ENCODE measurements at regions not wholly inside any gene's neighbourhood (a gene's known extent, or its start where the extent isn't known, plus 50 kb on each side); places are given as distances from the start of the nearest gene placed in this dataset.

GRCh38 chr10:123377883-123378282, 223.7 kb downstream of the BUB3 start:
- ATAC-seq: no peak
- H3K4me3 Mint-ChIP-seq: no peak overlapping the region
- ChIA-PET POLR2A (no interaction called here), CTCF (interaction anchor here (1.1 kb wide), 1 partner anchor 249 kb away, joined by 3 read pairs; no protein-coding TSS in a partner anchor)
- intact Hi-C loops (cut with micrococcal nuclease): loop anchor here (5.0 kb wide), 1 partner anchor 246 kb away; no protein-coding TSS in a partner anchor
- peaks cover 6% of the 10 kb centered on the region for H3K27me3 Mint-ChIP-seq
- no peak for DNase-seq
- H3K4me1 Mint-ChIP-seq (ENCODE audit: low read depth): no peaks in the 10 kb centered on the region
- H3K9me3 Mint-ChIP-seq: no peaks in the 10 kb centered on the region
- no peak overlapping the region for H3K27ac Mint-ChIP-seq
- no peak for TF ChIP-seq CTCF (IDR thresholded peaks at IDR 0.05)
- no peaks in the 10 kb centered on the region for H3K36me3 Mint-ChIP-seq (ENCODE audit: low read depth)

DNA sequence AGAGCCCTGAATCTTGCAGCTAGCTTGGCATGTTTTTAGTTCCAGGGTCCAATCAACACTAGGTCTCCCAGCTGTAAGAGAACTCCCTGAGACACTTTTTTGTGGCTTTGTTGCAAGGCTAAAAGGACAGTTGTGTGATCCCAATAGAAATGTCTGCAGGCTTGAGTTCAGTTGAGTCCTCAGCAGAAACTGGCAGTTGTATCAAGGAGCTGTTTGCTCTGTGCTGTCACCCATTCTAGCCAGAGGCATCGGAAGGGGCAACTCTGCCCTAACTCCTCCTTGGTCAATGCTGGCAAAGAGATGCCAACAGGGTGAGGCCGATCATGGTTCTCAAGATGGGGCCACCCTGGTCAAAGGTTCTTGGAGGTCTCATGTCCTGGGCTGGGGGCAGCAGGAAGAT, 224.1 kb downstream of the BUB3 start:
- H3K9me3 Mint-ChIP-seq: no peaks in the 10 kb centered on the region
- ChIA-PET CTCF (interaction anchor here (1.1 kb wide), 2 partner anchors 11 to 249 kb away, joined by 3 read pairs; no protein-coding TSS in a partner anchor), POLR2A (no interaction called here)
- DNase-seq (no peak), ATAC-seq (no peak)
- no peaks in the 10 kb centered on the region for H3K36me3 Mint-ChIP-seq (ENCODE audit: low read depth)
- H3K4me1 Mint-ChIP-seq (ENCODE audit: low read depth): no peaks in the 10 kb centered on the region
- no peak for TF ChIP-seq CTCF (IDR thresholded peaks at IDR 0.05)
- intact Hi-C loops (cut with micrococcal nuclease): loop anchor here (5.0 kb wide), 1 partner anchor 246 kb away; no protein-coding TSS in a partner anchor
- H3K27ac Mint-ChIP-seq: no peak overlapping the region
- H3K4me3 Mint-ChIP-seq: no peak overlapping the region
- peaks cover 10% of the 10 kb centered on the region for H3K27me3 Mint-ChIP-seq

GRCh38 chr10:123379156-123379555, 225.0 kb downstream of the BUB3 start:
- ChIA-PET CTCF (interaction anchor here (1.1 to 2.8 kb wide), 2 partner anchors 10 to 245 kb away, joined by 3 to 12 read pairs; no protein-coding TSS in a partner anchor), POLR2A (no interaction called here)
- Mint-ChIP-seq H3K4me3 (no peak overlapping the region), H3K27me3 (peaks cover 11% of the 10 kb centered on the region), H3K4me1 (ENCODE audit: low read depth) (no peaks in the 10 kb centered on the region), H3K9me3 (no peaks in the 10 kb centered on the region), H3K27ac (no peak overlapping the region), H3K36me3 (ENCODE audit: low read depth) (no peaks in the 10 kb centered on the region)
- no peak for TF ChIP-seq CTCF (IDR thresholded peaks at IDR 0.05)
- ATAC-seq (no peak), DNase-seq (no peak)
- intact Hi-C loops (cut with micrococcal nuclease): loop anchor here (5.0 kb wide), 1 partner anchor 247 kb away; no protein-coding TSS in a partner anchor

- Mint-ChIP-seq H3K4me1 (ENCODE audit: low read depth) (no peaks in the 10 kb centered on the region), H3K36me3 (ENCODE audit: low read depth) (no peaks in the 10 kb centered on the region), H3K4me3 (no peak overlapping the region), H3K27ac (no peak overlapping the region), H3K27me3 (peaks cover 11% of the 10 kb centered on the region), H3K9me3 (peaks cover 2% of the 10 kb centered on the region)
- DNase-seq: no peak
- ATAC-seq: no peak
- CTCF ChIA-PET: interaction anchor here (0.6 to 2.8 kb wide), 6 partner anchors 59 to 734 kb away, joined by 3 to 12 read pairs (median 3); no protein-coding TSS in a partner anchor
- peak; percentile 27 for TF ChIP-seq CTCF (IDR thresholded peaks at IDR 0.05)
- POLR2A ChIA-PET: no interaction called here
- intact Hi-C loops (cut with micrococcal nuclease): loop anchor here (5.0 kb wide), 1 partner anchor 238 kb away; no protein-coding TSS in a partner anchor
Measured at GRCh38 chr10:123380491-123381085, 226.4 kb downstream of the BUB3 start.

DNA sequence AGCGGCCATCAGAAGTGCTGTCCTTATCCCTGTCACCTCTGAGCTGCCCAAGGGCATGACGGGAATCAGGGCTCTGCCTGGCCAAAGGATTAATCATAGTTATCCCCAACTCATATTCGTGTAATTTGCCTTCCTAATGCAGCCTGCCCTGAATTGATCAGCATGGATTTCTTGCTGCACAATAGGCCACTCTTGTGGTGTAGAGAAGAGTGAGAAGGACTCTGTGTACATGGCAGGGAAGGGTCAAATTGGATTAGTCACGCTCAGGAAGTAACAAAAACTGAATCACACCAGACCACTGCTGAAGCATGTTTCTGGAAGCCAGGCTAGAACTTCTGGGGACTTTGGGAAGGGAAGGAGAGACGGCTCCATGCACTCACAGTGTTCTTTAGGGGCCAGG, 227.0 kb downstream of the BUB3 start:
- Mint-ChIP-seq H3K4me3 (no peak overlapping the region), H3K27ac (no peak overlapping the region), H3K36me3 (ENCODE audit: low read depth) (no peaks in the 10 kb centered on the region), H3K27me3 (peaks cover 11% of the 10 kb centered on the region), H3K9me3 (peaks cover 6% of the 10 kb centered on the region), H3K4me1 (ENCODE audit: low read depth) (no peaks in the 10 kb centered on the region)
- ATAC-seq: no peak
- intact Hi-C loops (cut with micrococcal nuclease): loop anchor here (5.0 kb wide), 1 partner anchor 239 kb away; no protein-coding TSS in a partner anchor
- no peak for DNase-seq
- peak; percentile 8 for TF ChIP-seq CTCF (IDR thresholded peaks at IDR 0.05)
- ChIA-PET POLR2A (no interaction called here), CTCF (interaction anchor here (0.6 to 2.8 kb wide), 4 partner anchors 177 to 735 kb away, joined by 3 to 12 read pairs (median 4); no protein-coding TSS in a partner anchor)
